K562 (cell line): ENCODE measurements at regions not wholly inside any gene's neighbourhood (a gene's known extent, or its start where the extent isn't known, plus 50 kb on each side); places are given as distances from the start of the nearest gene placed in this dataset.

Source experiments
- KLF16 ChIP-seq: IDR thresholded peaks from 2 replicates; pipeline ENCODE4 v1.6.1; 2016; ENCODE audit warnings: antibody characterized with exemption
- MAFK ChIP-seq: IDR thresholded peaks from 2 replicates; pipeline ENCODE4 v1.6.1; 2011; ENCODE audit warnings: low read length, improper control_type of control experiment
- NR0B1 ChIP-seq: fragments of 450-650 bp; IDR thresholded peaks from one replicate; pipeline ENCODE4 v1.6.1; 2018; ENCODE audit warnings: mild to moderate bottlenecking, moderate library complexity; ENCODE audit not compliant: partially characterized antibody
- REST ChIP-seq, 2 experiments: fragments of 450-650 bp; formaldehyde crosslinking in 1 of 2; IDR thresholded peaks; 2 replicates each; pipeline versions ENCODE4 v1.4.0 to v1.6.1; 2014 to 2020; ENCODE audit warnings: mild to moderate bottlenecking in 2 of 2, borderline replicate concordance in 1 of 2, low read depth in 1 of 2
- SRSF7 ChIP-seq: fragments of 200-400 bp; formaldehyde crosslinking; optimal IDR thresholded peaks from 2 replicates; pipeline ENCODE3; 2017; ENCODE audit warnings: mild to moderate bottlenecking, low read depth, low read length
- STAT6 ChIP-seq: sonication (generic); formaldehyde crosslinking; IDR thresholded peaks from 2 replicates; pipeline ENCODE4 v1.8.1; 2023; ENCODE audit warnings: mild to moderate bottlenecking, missing genetic modification reagents
- ZNF146 ChIP-seq: IDR thresholded peaks from one replicate; pipeline ENCODE4 v1.6.1; 2018; ENCODE audit warnings: missing compliant biosample characterization; ENCODE audit not compliant: unreplicated experiment
- TF ChIP-seq, protein P1 (sequence below): sonication (generic); formaldehyde crosslinking; IDR thresholded peaks from 2 replicates; pipeline ENCODE4 v1.8.1; 2023; ENCODE audit warnings: mild to moderate bottlenecking, missing genetic modification reagents
- TF ChIP-seq, protein P2 (sequence below), 3 experiments: IDR thresholded peaks in 2 of 3; conservative IDR thresholded peaks in 1 of 3; 2 replicates each; pipeline ENCODE4 v1.5.1; 2011 to 2012; ENCODE audit warnings: low read length in 3 of 3, mild to moderate bottlenecking in 3 of 3, control low read depth in 2 of 3, improper control_type of control experiment in 1 of 3, inconsistent platforms in 1 of 3, low read depth in 1 of 3, mixed read lengths in 1 of 3, moderate library complexity in 1 of 3; ENCODE audit not compliant: insufficient read depth in 2 of 3

DNA sequence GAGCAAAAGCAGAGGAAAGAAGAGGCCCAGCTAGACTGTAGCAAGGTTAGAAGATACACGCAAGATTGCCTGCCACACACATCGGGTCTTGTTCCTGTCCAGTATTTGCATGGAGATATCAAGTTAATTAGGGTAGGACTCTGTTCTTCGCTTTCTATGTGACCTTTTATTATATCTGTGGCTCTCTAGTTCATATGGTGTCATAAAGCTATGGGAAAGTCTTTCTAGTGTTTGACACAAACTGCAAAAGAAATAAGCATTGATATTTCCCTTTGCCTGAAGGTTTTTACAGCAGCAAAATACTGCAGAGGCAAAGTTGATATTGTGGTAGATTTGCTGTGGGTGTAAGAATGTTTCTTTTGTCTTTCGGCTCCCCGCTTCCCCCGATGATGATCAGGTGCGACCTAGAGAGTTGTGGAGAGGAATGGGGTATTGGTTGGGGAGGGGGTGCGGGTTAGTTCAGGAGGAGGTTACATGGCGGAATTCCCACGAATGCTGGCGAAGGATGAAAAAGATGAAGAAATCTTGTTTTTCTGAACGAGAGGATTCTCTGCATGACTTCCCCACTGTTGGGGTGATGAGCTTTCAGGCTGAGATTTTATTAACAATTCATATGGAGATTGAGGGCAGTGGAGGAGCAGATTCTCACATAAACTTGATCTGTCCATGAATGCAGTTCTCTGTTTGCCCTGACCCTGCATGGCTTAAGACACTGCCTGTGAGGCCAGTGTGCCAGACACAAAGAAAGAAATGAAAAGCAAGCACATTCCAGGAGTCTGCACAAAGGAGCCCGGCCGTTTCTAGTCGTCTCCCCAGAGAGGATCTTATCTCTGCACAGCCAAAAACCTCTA, 550.2 kb downstream of the USP25 start:
- TF ChIP-seq REST (IDR thresholded peaks at IDR 0.05; ENCODE audit: borderline replicate concordance): no peak
- no peak for TF ChIP-seq REST (CRISPR knock-in tag; IDR thresholded peaks at IDR 0.05; ENCODE audit: low read depth)
- TF ChIP-seq NR0B1: no peak
- TF ChIP-seq MAFK: no peak
- TF ChIP-seq, protein P1, sequence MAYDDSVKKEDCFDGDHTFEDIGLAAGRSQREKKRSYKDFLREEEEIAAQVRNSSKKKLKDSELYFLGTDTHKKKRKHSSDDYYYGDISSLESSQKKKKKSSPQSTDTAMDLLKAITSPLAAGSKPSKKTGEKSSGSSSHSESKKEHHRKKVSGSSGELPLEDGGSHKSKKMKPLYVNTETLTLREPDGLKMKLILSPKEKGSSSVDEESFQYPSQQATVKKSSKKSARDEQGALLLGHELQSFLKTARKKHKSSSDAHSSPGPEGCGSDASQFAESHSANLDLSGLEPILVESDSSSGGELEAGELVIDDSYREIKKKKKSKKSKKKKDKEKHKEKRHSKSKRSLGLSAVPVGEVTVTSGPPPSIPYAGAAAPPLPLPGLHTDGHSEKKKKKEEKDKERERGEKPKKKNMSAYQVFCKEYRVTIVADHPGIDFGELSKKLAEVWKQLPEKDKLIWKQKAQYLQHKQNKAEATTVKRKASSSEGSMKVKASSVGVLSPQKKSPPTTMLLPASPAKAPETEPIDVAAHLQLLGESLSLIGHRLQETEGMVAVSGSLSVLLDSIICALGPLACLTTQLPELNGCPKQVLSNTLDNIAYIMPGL: no peak
- no peak for TF ChIP-seq STAT6
- TF ChIP-seq ZNF146 (CRISPR knock-in tag): no peak
- TF ChIP-seq, protein P2, sequence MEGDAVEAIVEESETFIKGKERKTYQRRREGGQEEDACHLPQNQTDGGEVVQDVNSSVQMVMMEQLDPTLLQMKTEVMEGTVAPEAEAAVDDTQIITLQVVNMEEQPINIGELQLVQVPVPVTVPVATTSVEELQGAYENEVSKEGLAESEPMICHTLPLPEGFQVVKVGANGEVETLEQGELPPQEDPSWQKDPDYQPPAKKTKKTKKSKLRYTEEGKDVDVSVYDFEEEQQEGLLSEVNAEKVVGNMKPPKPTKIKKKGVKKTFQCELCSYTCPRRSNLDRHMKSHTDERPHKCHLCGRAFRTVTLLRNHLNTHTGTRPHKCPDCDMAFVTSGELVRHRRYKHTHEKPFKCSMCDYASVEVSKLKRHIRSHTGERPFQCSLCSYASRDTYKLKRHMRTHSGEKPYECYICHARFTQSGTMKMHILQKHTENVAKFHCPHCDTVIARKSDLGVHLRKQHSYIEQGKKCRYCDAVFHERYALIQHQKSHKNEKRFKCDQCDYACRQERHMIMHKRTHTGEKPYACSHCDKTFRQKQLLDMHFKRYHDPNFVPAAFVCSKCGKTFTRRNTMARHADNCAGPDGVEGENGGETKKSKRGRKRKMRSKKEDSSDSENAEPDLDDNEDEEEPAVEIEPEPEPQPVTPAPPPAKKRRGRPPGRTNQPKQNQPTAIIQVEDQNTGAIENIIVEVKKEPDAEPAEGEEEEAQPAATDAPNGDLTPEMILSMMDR (IDR thresholded peaks at IDR 0.05 in 2 of 3, conservative IDR thresholded peaks at IDR 0.05 in 1 of 3; ENCODE audit: insufficient read depth in 2 of 3, low read depth in 1 of 3, low read length in 3 of 3): no peak
- no peak for TF ChIP-seq SRSF7
- TF ChIP-seq KLF16: no peak
